ENCODE measurements at regions not wholly inside any gene's neighbourhood (a gene's known extent, or its start where the extent isn't known, plus 50 kb on each side); places are given as distances from the start of the nearest gene placed in this dataset.
"Not testable (repeated sequence)": the region's sequence is repeated elsewhere in the genome, so short reads cannot be mapped to it uniquely, and the experiment has no call there.

GRCh38 chr7:68756986-68757495 is 841.2 kb upstream of the AUTS2 start:
- no peak for DNase-seq (ENCODE audit: low spot score)

- no peak for DNase-seq (ENCODE audit: low spot score)
These were observed 837.7 kb upstream of the AUTS2 start for GRCh38 chr7:68760556-68760955.

- no peak for DNase-seq (ENCODE audit: low spot score)
These were observed 830.8 kb upstream of the AUTS2 start for GRCh38 chr7:68767462-68767861.

- DNase-seq (ENCODE audit: low spot score): no peak
These were observed 827.6 kb upstream of the AUTS2 start for GRCh38 chr7:68770649-68771048.

GRCh38 chr7:68776326-68776725 is 821.9 kb upstream of the AUTS2 start:
- DNase-seq (ENCODE audit: low spot score): no peak

GRCh38 chr7:68783684-68784083 is 814.6 kb upstream of the AUTS2 start:
- DNase-seq (ENCODE audit: low spot score): no peak

GRCh38 chr7:68785036-68785435 is 813.2 kb upstream of the AUTS2 start:
- no peak for DNase-seq (ENCODE audit: low spot score)

- no peak for DNase-seq (ENCODE audit: low spot score)
These were observed 810.7 kb upstream of the AUTS2 start for GRCh38 chr7:68787566-68787965.

GRCh38 chr7:68788529-68788928 is 809.7 kb upstream of the AUTS2 start:
- DNase-seq (ENCODE audit: low spot score): not testable (repeated sequence)

GRCh38 chr7:68789597-68789996 is 808.7 kb upstream of the AUTS2 start:
- no peak for DNase-seq (ENCODE audit: low spot score)

GRCh38 chr7:68792351-68792750 is 805.9 kb upstream of the AUTS2 start:
- DNase-seq (ENCODE audit: low spot score): no peak

- no peak for DNase-seq (ENCODE audit: low spot score)
These were observed 804.8 kb upstream of the AUTS2 start for GRCh38 chr7:68793513-68793912.

GRCh38 chr7:68800316-68800715 is 798.0 kb upstream of the AUTS2 start:
- no peak for DNase-seq (ENCODE audit: low spot score)

GRCh38 chr7:68805159-68805558 is 793.1 kb upstream of the AUTS2 start:
- DNase-seq (ENCODE audit: low spot score): no peak

GRCh38 chr7:68807666-68808065 is 790.6 kb upstream of the AUTS2 start:
- DNase-seq (ENCODE audit: low spot score): no peak

- no peak for DNase-seq (ENCODE audit: low spot score)
These were observed 784.7 kb upstream of the AUTS2 start for GRCh38 chr7:68813551-68814080.

- DNase-seq (ENCODE audit: low spot score): no peak
These were observed 781.8 kb upstream of the AUTS2 start for GRCh38 chr7:68816491-68816890.

GRCh38 chr7:68820321-68820720 is 778.0 kb upstream of the AUTS2 start:
- no peak for DNase-seq (ENCODE audit: low spot score)

GRCh38 chr7:68821846-68822245 is 776.4 kb upstream of the AUTS2 start:
- no peak for DNase-seq (ENCODE audit: low spot score)

- DNase-seq (ENCODE audit: low spot score): no peak
These were observed 774.1 kb upstream of the AUTS2 start for GRCh38 chr7:68823996-68824780.

- no peak for DNase-seq (ENCODE audit: low spot score)
These were observed 769.7 kb upstream of the AUTS2 start for GRCh38 chr7:68828575-68828974.

GRCh38 chr7:68833422-68833821 is 764.9 kb upstream of the AUTS2 start:
- DNase-seq (ENCODE audit: low spot score): no peak

- DNase-seq (ENCODE audit: low spot score): no peak
These were observed 759.3 kb upstream of the AUTS2 start for GRCh38 chr7:68839014-68839413.

- DNase-seq (ENCODE audit: low spot score): no peak
These were observed 757.3 kb upstream of the AUTS2 start for GRCh38 chr7:68840991-68841390.

All from ecto neural progenitor cell (in vitro differentiated cells).